Stimulated activated CD4-positive, alpha-beta T cell treated with anti-CD3 and anti-CD28 coated beads, Interleukin-4, amount 100 ng/mL, for 48 hours (primary cell): ENCODE measurements at regions not wholly inside any gene's neighbourhood (a gene's known extent, or its start where the extent isn't known, plus 50 kb on each side); places are given as distances from the start of the nearest gene placed in this dataset.
"Not testable (repeated sequence)": the region's sequence is repeated elsewhere in the genome, so short reads cannot be mapped to it uniquely, and the experiment has no call there.

Experiments used
- DNase-seq, 2 donors: peaks; one replicate each; pipeline ENCODE4 v3.0.0-alpha.2; 2020; ENCODE audit warnings: low read depth in 2 of 2

DNA sequence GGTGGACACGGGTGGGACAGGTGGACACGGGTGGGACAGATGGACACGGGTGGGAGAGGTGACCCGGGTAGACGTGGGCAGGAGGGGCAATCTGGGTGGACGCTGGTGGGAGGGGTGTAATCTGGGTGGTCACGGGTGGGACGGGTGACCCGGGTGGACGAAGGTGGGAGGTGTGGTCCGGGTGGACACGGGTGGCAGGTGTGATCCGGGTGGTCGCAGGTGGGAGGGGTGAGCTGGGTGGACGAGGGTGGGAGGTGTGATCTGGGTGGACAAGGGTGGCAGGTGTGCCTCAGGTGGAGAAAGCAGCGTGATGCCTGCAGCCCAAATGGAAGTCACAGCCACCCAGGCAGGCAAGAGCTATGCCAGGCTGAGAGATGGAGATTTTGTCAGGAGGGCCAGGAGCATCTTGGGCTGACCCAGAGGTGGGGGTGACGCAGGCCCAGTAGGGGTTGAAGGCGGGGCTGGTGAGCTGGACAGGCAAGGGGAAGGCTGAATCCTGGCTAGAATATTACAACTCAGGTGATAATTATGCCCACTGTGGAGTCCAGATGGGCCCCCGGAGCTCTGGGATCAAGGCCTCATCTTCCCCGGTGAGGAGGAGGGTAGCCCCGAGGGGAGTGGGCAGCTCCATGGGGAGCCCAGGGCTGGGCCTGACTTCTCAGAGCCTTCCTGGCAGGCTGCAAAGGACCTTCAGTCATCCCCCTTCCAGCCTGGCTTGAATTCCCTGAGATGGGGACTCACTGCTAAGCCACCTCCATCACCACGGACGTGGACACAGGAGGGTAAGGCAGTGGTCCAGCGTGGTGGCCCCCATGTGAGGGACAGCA, 100.0 kb downstream of the ADRA2C start:
- DNase-seq = no peak

DNA sequence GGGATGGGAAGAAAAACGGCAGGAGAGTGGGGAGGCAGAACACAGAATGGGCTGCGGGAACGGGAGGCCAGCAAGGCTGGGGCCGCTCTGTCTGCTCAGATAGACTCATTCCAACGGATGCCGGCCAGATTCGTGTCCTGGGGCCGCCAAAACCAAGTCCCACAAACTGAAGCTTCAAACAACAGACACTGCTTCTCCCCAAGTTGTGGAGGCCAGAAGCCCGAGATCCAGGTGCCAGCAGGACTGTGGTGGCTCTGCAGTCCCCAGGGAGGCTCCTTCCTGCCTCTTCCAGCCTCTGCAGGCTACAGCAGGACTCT, 100.6 kb downstream of the ADRA2C start:
- DNase-seq = no peak

GRCh38 chr4:3867403-3868100, 101.4 kb downstream of the ADRA2C start:
- no peak for DNase-seq

- DNase-seq = no peak
These were observed 102.3 kb downstream of the ADRA2C start for GRCh38 chr4:3868211-3869173.

- no peak for DNase-seq
These were observed 103.0 kb downstream of the ADRA2C start for GRCh38 chr4:3869174-3869572.

DNA sequence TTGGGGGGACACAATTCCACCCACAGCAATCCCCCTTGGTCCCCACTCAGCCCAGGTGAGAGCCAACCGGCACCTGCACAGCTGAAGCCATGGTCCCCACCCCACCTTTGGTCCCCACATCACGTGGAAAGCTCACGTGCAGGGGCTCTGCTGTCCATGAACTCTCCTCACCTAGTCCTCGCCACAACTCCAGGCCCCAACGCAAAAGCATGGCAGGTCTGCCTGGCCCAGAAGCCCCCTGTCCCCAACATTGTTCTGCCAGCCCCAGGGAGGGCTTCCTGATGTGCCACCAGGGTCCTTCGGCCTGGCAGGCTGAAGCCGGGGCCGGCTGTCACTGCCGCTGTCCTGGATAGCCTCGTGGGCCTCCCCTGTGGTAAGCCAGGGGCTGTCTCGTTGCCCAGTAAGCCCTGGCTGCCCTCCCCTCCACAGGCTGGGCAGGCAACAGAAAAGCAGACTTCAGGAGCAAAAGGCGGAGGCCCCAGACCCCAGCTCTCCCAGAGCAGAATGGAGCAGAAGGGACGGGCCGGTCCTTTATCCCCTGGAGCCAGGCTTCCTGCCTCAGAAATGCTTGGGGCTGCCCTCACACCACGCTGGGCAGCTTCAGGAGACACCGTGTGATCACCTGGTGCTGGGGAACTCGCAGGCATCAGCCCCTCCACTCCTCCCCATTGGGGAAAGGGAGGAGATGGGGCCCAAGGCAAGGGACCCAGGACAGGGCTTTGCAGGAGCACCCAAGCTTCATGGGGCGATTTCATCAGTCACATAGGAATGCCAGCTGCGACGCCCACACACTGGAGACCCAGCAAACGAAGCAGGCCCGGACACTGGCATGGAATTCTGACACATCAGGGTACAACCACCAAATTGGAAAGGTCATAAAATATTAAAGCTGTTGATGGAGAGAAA, 103.7 kb downstream of the ADRA2C start:
- no peak for DNase-seq

DNA sequence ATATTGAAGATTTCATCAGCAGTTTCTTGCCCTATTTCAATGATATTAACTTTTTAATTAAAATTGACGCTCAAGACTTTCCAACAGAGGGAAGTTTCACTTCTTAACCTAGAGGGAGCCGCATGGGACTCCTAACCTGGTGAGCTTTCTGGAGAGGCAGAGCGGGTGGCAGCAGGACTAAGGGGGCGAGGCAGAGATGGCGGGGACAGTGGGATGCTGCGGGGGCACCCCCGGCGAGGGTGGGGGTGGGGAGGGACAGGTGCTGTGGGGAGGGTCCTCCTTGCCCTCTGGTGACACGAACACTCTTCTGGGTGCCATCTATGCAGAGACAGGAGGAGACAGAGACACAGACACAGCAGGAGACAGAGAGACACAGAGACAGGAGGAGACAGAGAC, 104.4 kb downstream of the ADRA2C start:
- no peak for DNase-seq

- DNase-seq = no peak
These were observed 105.1 kb downstream of the ADRA2C start for GRCh38 chr4:3871181-3871852.

- DNase-seq = no peak
These were observed 106.0 kb downstream of the ADRA2C start for GRCh38 chr4:3871881-3872833.

GRCh38 chr4:3872834-3873313, 106.7 kb downstream of the ADRA2C start:
- no peak for DNase-seq

GRCh38 chr4:3873408-3874027, 107.3 kb downstream of the ADRA2C start:
- DNase-seq = no peak

DNA sequence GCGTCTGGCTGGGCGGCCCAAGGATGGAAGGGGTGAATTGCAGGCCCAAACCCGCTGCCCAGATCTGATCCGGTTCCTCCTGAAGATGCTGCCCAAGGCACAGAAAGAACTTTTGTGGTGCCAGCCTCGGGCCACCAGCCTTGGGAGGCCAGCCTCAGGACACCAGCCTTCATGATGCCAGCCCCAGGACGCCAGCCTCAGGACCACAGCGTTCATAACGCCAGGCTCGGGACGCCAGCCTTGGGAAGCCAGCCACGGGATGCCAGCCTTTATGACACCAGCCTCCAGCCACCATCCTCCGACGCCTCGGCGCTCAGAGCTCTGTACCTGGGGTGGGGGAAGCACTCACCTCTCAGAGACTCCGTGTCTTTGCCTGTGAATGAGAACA, 107.8 kb downstream of the ADRA2C start:
- no peak for DNase-seq

- DNase-seq = no peak
These were observed 108.4 kb downstream of the ADRA2C start for GRCh38 chr4:3874525-3875110.

DNA sequence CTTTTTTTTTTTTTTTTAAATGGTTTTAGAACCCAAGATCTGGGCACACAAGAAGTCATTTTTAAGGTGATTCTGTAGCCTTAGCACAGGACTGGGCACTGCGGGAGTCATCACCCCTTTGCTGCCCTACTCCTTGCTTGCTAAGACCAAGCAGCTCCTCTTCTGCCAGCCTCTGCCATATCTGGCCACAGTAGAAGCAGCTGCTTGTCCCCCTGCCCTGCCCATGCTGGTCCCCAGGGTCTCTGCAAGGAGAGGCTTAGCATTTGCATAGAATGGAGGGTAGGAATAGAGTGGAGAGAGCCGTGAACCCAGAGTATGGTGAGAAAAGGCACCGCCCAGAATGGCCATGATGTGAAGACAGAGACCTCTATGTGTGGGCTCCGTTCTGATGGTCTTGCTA, 109.3 kb downstream of the ADRA2C start:
- no peak for DNase-seq

GRCh38 chr4:3876057-3876845, 110.1 kb downstream of the ADRA2C start:
- not testable (repeated sequence) for DNase-seq

DNA sequence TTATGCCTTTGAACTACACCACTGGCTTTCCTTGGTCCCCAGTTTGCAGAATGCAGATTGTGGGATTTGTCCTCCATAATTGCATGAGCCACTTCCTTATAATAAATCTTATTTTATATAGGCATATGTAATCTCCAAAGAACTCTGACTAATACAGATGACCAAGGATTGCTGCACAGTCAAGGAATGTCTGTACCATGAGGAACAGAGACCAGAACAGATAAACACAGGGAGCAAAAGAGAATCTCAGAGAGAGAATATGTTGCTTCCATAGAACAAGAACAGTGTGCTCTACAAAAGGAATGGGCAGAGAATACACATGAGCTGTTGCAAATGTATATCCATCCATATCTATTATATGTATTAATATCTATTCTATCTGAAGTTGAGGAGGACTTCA, 111.1 kb downstream of the ADRA2C start:
- no peak for DNase-seq

DNA sequence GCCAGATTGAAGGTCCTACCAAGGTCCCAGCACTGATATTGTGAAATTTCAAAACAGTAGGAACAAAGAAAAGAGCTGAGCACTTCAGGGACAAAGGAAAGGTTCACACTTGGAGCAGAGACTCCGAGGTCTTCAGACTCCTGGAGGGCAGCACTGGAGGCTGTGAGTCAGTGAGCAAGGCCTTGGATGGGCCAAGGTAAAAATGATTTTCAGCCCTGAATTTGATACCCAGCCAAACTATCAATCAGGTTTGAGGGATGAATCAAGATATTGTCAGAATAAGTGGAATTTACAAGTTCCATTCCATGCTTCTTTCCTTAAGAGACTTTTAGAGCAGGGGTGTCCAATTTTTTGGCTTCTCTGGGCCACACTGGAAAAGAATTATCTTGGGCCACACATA, 111.7 kb downstream of the ADRA2C start:
- no peak for DNase-seq

- DNase-seq = no peak
These were observed 112.5 kb downstream of the ADRA2C start for GRCh38 chr4:3878678-3879077.
